ENCODE measurements at regions not wholly inside any gene's neighbourhood (a gene's known extent, or its start where the extent isn't known, plus 50 kb on each side); places are given as distances from the start of the nearest gene placed in this dataset.

DNA sequence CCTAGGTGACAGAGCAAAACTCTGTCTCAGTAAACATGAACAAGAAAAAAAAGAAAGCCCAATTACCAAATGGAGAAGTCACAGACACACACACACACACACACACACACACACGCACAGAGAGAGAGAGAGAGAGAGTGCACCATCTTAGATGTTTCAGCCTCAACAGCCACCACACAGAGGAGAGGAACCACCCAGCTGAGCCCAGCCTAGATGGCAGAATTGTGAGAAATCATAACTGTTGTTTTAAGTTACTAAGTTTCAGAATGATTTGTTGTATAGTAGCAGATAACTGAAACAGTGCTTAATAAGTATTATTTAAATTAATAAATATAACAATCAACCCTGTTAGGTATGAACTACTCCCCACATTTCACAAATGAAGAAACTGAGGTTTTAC lies 321.2 kb downstream of the ZNF621 start:
- Histone ChIP-seq H3K9me3 (no peaks in the 10 kb centered on the region), H3K4me3 (no peak overlapping the region), H3K27me3 (no peaks in the 10 kb centered on the region), H3K4me1 (no peaks in the 10 kb centered on the region), H3K27ac (no peak overlapping the region), H3K36me3 (no peaks in the 10 kb centered on the region)
- intact Hi-C loops (cut with DNase I) = no loop called here
- TF ChIP-seq, protein P1, sequence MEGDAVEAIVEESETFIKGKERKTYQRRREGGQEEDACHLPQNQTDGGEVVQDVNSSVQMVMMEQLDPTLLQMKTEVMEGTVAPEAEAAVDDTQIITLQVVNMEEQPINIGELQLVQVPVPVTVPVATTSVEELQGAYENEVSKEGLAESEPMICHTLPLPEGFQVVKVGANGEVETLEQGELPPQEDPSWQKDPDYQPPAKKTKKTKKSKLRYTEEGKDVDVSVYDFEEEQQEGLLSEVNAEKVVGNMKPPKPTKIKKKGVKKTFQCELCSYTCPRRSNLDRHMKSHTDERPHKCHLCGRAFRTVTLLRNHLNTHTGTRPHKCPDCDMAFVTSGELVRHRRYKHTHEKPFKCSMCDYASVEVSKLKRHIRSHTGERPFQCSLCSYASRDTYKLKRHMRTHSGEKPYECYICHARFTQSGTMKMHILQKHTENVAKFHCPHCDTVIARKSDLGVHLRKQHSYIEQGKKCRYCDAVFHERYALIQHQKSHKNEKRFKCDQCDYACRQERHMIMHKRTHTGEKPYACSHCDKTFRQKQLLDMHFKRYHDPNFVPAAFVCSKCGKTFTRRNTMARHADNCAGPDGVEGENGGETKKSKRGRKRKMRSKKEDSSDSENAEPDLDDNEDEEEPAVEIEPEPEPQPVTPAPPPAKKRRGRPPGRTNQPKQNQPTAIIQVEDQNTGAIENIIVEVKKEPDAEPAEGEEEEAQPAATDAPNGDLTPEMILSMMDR (IDR thresholded peaks at IDR 0.05) = no peak
- TF ChIP-seq POLR2AphosphoS5 (IDR thresholded peaks at IDR 0.05; ENCODE audit: insufficient read depth in 1 of 2, low read depth in 1 of 2) = no peak
- TF ChIP-seq POLR2A (IDR thresholded peaks at IDR 0.05) = no peak
- DNase-seq (ENCODE audit: extremely low spot score in 2 of 2) = no peak

DNA sequence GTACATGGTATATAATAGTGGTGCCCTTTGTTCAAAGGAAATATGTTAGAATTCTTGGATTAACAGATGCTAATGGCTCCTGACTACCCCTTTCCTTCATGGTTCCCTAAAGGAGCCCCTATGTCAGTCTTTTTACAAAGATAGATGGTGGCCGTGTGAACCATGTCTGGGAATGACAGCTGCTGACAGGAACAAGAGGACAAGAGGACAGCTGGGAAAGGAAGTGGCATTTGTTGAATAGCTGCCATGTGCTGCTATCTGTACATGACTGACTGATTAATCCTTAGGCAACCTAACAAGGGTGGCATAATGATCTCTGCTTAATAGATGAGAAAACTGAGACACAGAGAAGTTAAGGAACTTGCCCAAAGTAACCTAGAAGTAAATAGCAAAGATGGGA lies 321.7 kb downstream of the ZNF621 start:
- no peaks in the 10 kb centered on the region for H3K27me3 ChIP-seq
- no peaks in the 10 kb centered on the region for H3K36me3 ChIP-seq
- peak in 1 of 2 donors; percentile 3 for DNase-seq (ENCODE audit: extremely low spot score in 2 of 2)
- H3K4me3 ChIP-seq = no peak overlapping the region
- TF ChIP-seq, protein P1 (IDR thresholded peaks at IDR 0.05) = no peak
- TF ChIP-seq POLR2AphosphoS5 (IDR thresholded peaks at IDR 0.05; ENCODE audit: insufficient read depth in 1 of 2, low read depth in 1 of 2) = no peak
- TF ChIP-seq POLR2A (IDR thresholded peaks at IDR 0.05) = no peak
- intact Hi-C loops (cut with DNase I) = no loop called here
- no peaks in the 10 kb centered on the region for H3K9me3 ChIP-seq
- H3K4me1 ChIP-seq = no peaks in the 10 kb centered on the region
- no peak overlapping the region for H3K27ac ChIP-seq

DNA sequence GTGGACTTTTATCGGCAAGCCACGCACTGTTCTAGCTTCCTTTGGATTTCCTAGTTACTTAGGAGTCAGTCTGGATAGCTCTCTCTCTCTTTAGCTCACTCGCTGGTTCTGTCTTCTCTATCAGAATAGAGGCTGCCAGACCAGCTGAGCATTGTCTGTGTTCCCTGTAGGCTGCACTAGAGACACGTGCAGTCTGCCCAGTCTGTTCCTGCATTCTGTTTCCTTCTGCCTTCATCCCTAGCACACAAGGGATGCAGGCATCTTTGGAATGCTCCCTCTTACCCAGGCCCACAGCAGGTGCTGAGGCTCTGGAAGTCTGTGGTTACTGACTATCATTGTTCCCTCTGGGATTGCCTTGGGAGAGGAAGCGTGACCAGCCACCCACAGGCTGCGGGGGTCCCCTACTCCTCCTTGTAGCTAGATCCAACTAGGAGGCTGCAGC lies 322.8 kb downstream of the ZNF621 start:
- H3K4me1 ChIP-seq = no peaks in the 10 kb centered on the region
- no peak overlapping the region for H3K4me3 ChIP-seq
- H3K27ac ChIP-seq = no peak overlapping the region
- TF ChIP-seq POLR2A (IDR thresholded peaks at IDR 0.05) = no peak
- TF ChIP-seq, protein P1 (IDR thresholded peaks at IDR 0.05) = no peak
- no peak for TF ChIP-seq POLR2AphosphoS5 (IDR thresholded peaks at IDR 0.05; ENCODE audit: insufficient read depth in 1 of 2, low read depth in 1 of 2)
- no peaks in the 10 kb centered on the region for H3K36me3 ChIP-seq
- no peaks in the 10 kb centered on the region for H3K27me3 ChIP-seq
- intact Hi-C loops (cut with DNase I) = no loop called here
- DNase-seq (ENCODE audit: extremely low spot score in 2 of 2) = peak in 1 of 2 donors; percentile 64
- no peaks in the 10 kb centered on the region for H3K9me3 ChIP-seq

DNA sequence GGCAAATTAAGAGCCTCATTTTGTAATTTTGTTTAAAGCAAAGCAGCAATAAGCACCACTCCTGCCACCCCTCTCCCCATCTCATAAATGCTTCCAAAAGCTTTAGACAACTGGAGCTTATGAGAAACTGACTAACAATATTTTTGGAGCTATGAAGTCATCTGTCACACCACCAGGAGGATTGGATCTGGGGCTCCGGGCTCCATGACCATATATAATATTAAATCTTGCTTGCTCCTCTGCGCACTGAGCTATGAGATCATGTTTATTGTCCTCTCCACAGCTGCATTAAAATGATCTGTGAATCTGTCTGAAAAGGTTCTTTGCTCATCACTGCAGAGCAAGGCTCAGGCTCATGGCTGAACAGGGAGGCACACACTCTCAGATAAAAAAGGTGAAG lies 323.7 kb downstream of the ZNF621 start:
- H3K9me3 ChIP-seq = no peaks in the 10 kb centered on the region
- H3K4me1 ChIP-seq = no peaks in the 10 kb centered on the region
- intact Hi-C loops (cut with DNase I) = no loop called here
- DNase-seq (ENCODE audit: extremely low spot score in 2 of 2) = peak in 1 of 2 donors; percentile 20
- no peaks in the 10 kb centered on the region for H3K36me3 ChIP-seq
- no peak overlapping the region for H3K27ac ChIP-seq
- no peaks in the 10 kb centered on the region for H3K27me3 ChIP-seq
- no peak for TF ChIP-seq POLR2AphosphoS5 (IDR thresholded peaks at IDR 0.05; ENCODE audit: insufficient read depth in 1 of 2, low read depth in 1 of 2)
- TF ChIP-seq, protein P1 (IDR thresholded peaks at IDR 0.05) = no peak
- TF ChIP-seq POLR2A (IDR thresholded peaks at IDR 0.05) = no peak
- H3K4me3 ChIP-seq = no peak overlapping the region

DNA sequence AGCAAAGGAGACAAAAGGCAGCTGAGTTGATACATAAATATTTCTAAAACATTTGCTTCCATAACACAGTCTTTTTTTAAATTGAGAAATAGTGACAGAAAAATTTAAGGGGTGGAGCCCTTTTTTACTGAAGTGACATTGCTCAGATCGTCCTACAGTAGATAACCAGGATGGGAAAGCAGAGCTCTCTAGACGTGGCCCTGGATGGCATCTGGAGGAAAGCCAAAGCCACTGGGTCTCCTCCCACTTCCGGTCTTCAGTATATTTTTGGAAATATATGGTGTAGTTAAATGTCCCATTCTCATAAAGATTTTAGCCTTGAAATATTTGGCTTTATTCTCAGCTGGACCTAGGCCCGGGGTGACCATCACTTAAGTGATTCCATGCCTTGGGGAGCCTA lies 326.1 kb downstream of the ZNF621 start:
- Histone ChIP-seq H3K36me3 (no peaks in the 10 kb centered on the region), H3K4me1 (no peaks in the 10 kb centered on the region), H3K4me3 (no peak overlapping the region), H3K27me3 (no peaks in the 10 kb centered on the region), H3K27ac (no peak overlapping the region), H3K9me3 (no peaks in the 10 kb centered on the region)
- intact Hi-C loops (cut with DNase I) = no loop called here
- peak in 1 of 2 donors; percentile 20 for DNase-seq (ENCODE audit: extremely low spot score in 2 of 2)
- TF ChIP-seq POLR2AphosphoS5 (IDR thresholded peaks at IDR 0.05; ENCODE audit: insufficient read depth in 1 of 2, low read depth in 1 of 2) = no peak
